Fibroblast of lung (primary cell): ENCODE measurements at regions not wholly inside any gene's neighbourhood (a gene's known extent, or its start where the extent isn't known, plus 50 kb on each side); places are given as distances from the start of the nearest gene placed in this dataset.

Experiments
- CTCF ChIP-seq, 2 donors: IDR thresholded peaks in 1 of 2; conservative IDR thresholded peaks in 1 of 2; 1 replicate in 1 of 2; 2 replicates in 1 of 2; pipeline ENCODE4 v1.5.1; 2011 to 2012; ENCODE audit warnings: low read length in 2 of 2, control low read depth in 1 of 2, inconsistent platforms in 1 of 2, low read depth in 1 of 2, mild to moderate bottlenecking in 1 of 2
- EZH2 ChIP-seq: IDR thresholded peaks from 2 replicates; pipeline ENCODE4 v1.5.1; 2012; ENCODE audit warnings: low read length, control low read depth, mild to moderate bottlenecking; ENCODE audit errors: missing control alignments

GRCh38 chr4:128349921-128350320 is 62.3 kb upstream of the PGRMC2 start:
- TF ChIP-seq CTCF (conservative IDR thresholded peaks at IDR 0.05 in 1 of 2, IDR thresholded peaks at IDR 0.05 in 1 of 2; ENCODE audit: low read depth in 1 of 2, low read length in 2 of 2) (no peak), EZH2 (no peak)
